Breast epithelium (tissue), 4 donors: ENCODE measurements at regions not wholly inside any gene's neighbourhood (a gene's known extent, or its start where the extent isn't known, plus 50 kb on each side); places are given as distances from the start of the nearest gene placed in this dataset.

ENCODE experiments used
- DNase-seq, 2 donors: peaks; one replicate each; pipeline ENCODE4 v3.0.0-alpha.2; 2019; ENCODE audit warnings: low spot score in 2 of 2
- H3K27ac ChIP-seq, 2 donors: fragments of 200-600 bp; sonication (generic) in 1 of 2; one replicate each; pipeline ENCODE4 v1.5.1; 2016 to 2019; ENCODE audit warnings: mild to moderate bottlenecking in 1 of 2
- H3K27me3 ChIP-seq, 2 donors: fragments of 200-600 bp; sonication (generic) in 1 of 2; one replicate each; pipeline versions ENCODE4 v1.5.1 to v1.6.0; 2017 to 2019; ENCODE audit warnings: control low read depth in 1 of 2, mild to moderate bottlenecking in 1 of 2
- H3K36me3 ChIP-seq: fragments of 200-600 bp; one replicate; pipeline ENCODE4 v1.5.1; 2019
- H3K4me1 ChIP-seq, 2 donors: fragments of 200-600 bp; sonication (generic); one replicate each; pipeline ENCODE4 v1.5.1; 2016 to 2019; ENCODE audit warnings: control low read depth in 1 of 2
- H3K4me3 ChIP-seq, 3 donors: fragments of 200-600 bp; sonication (generic); 1 replicate in 2 of 3; 2 replicates in 1 of 3; pipeline ENCODE4 v1.5.1; 2016 to 2019; ENCODE audit warnings: mild to moderate bottlenecking in 3 of 3, moderate library complexity in 2 of 3
- H3K9me3 ChIP-seq, 2 donors: fragments of 200-600 bp; sonication (generic) in 1 of 2; one replicate each; pipeline ENCODE4 v1.5.1; 2016 to 2019; ENCODE audit warnings: control low read depth in 1 of 2
- POLR2A ChIP-seq: fragments of 450-650 bp; IDR thresholded peaks from one replicate; pipeline ENCODE4 v1.6.1; 2016; ENCODE audit warnings: antibody characterized with exemption, mild to moderate bottlenecking, moderate library complexity
- POLR2AphosphoS5 ChIP-seq, 3 donors: sonication (generic); formaldehyde crosslinking; IDR thresholded peaks; one replicate each; pipeline ENCODE4 v1.6.1; 2017; ENCODE audit warnings: antibody characterized with exemption in 3 of 3
- intact Hi-C: fragments of 100-400 bp; cut with DNase I; formaldehyde crosslinking; loops from one replicate; pipeline ENCODE4 v1.15.1; 2023; ENCODE audit warnings: low total_unique reads
- TF ChIP-seq, protein P1 (sequence below), 3 donors: fragments of 450-650 bp; IDR thresholded peaks; one replicate each; pipeline ENCODE4 v1.5.1; 2016 to 2017; ENCODE audit warnings: antibody characterized with exemption in 3 of 3, mild to moderate bottlenecking in 3 of 3, moderate library complexity in 3 of 3

DNA sequence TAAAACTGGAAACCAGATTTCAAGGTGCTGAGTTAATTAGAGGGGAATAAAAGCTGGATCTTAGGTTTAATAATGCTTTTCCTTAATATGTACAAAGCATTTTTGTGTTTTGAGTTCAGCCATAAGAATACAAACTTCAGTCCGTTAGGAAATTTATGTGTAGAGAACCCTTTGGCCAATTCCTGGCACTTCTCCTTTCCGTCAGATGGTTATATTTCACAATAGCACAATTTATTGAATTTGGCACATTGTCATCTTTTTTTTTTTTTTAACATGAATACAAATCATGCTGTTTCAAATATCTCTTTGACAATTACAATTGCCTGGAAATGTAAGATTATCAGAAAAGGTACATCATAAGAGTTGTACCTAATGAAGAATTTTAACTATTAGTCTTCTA lies 56.2 kb upstream of the DDHD1 start:
- Histone ChIP-seq H3K27me3 (no peaks in the 10 kb centered on the region), H3K9me3 (no peaks in the 10 kb centered on the region), H3K4me1 (no peaks in the 10 kb centered on the region), H3K4me3 (no peak overlapping the region), H3K27ac (no peak overlapping the region), H3K36me3 (no peaks in the 10 kb centered on the region)
- DNase-seq, result no peak
- TF ChIP-seq, protein P1, sequence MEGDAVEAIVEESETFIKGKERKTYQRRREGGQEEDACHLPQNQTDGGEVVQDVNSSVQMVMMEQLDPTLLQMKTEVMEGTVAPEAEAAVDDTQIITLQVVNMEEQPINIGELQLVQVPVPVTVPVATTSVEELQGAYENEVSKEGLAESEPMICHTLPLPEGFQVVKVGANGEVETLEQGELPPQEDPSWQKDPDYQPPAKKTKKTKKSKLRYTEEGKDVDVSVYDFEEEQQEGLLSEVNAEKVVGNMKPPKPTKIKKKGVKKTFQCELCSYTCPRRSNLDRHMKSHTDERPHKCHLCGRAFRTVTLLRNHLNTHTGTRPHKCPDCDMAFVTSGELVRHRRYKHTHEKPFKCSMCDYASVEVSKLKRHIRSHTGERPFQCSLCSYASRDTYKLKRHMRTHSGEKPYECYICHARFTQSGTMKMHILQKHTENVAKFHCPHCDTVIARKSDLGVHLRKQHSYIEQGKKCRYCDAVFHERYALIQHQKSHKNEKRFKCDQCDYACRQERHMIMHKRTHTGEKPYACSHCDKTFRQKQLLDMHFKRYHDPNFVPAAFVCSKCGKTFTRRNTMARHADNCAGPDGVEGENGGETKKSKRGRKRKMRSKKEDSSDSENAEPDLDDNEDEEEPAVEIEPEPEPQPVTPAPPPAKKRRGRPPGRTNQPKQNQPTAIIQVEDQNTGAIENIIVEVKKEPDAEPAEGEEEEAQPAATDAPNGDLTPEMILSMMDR (IDR thresholded peaks at IDR 0.05), result no peak
- TF ChIP-seq POLR2AphosphoS5 (IDR thresholded peaks at IDR 0.05) (no peak), POLR2A (no peak)
- intact Hi-C loops, result no loop called here
